Kidney epithelial cell (primary cell): ENCODE measurements at regions not wholly inside any gene's neighbourhood (a gene's known extent, or its start where the extent isn't known, plus 50 kb on each side); places are given as distances from the start of the nearest gene placed in this dataset.

Source experiments
- DNase-seq: peaks from one replicate; pipeline ENCODE4 v3.0.0-alpha.2; 2010; ENCODE audit warnings: low read depth
- H3K27me3 ChIP-seq: 2 replicates; pipeline ENCODE4 v1.6.0; 2011; ENCODE audit warnings: low read length; ENCODE audit not compliant: control insufficient read depth, insufficient read depth
- H3K36me3 ChIP-seq: 2 replicates; pipeline ENCODE4 v1.5.1; 2011; ENCODE audit warnings: low read length; ENCODE audit not compliant: control insufficient read depth, insufficient read depth
- H3K4me3 ChIP-seq: 2 replicates; pipeline ENCODE4 v1.5.1; 2011; ENCODE audit warnings: low read depth, mild to moderate bottlenecking, control low read depth, low read length
- TF ChIP-seq, protein P1 (sequence below): IDR thresholded peaks from 2 replicates; pipeline ENCODE4 v1.5.1; 2011; ENCODE audit warnings: mild to moderate bottlenecking, moderate library complexity, low read length, control low read depth, inconsistent platforms; ENCODE audit not compliant: insufficient read depth, poor library complexity, severe bottlenecking

DNA sequence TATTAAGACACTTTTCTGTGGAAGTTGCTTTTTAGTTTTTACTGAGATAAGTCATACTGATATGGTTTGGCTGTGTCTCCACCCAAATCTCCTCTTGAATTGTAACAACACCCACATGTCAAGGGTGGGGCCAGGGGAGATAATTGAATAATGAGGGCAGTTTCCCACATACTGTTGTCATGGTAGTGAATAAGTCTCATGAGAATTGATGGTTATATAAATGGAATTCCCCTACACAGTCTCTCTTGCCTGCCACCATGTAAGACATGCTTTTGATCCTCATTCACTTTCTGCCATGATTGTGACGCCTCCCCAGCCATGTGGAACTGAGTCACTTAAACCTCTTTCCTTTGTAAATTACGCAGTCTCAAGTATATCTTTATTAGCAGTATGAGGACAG is 1340.4 kb downstream of the SLITRK5 start:
- Histone ChIP-seq H3K36me3 (no peaks in the 10 kb centered on the region), H3K4me3 (no peak overlapping the region), H3K27me3 (no peaks in the 10 kb centered on the region)
- TF ChIP-seq, protein P1, sequence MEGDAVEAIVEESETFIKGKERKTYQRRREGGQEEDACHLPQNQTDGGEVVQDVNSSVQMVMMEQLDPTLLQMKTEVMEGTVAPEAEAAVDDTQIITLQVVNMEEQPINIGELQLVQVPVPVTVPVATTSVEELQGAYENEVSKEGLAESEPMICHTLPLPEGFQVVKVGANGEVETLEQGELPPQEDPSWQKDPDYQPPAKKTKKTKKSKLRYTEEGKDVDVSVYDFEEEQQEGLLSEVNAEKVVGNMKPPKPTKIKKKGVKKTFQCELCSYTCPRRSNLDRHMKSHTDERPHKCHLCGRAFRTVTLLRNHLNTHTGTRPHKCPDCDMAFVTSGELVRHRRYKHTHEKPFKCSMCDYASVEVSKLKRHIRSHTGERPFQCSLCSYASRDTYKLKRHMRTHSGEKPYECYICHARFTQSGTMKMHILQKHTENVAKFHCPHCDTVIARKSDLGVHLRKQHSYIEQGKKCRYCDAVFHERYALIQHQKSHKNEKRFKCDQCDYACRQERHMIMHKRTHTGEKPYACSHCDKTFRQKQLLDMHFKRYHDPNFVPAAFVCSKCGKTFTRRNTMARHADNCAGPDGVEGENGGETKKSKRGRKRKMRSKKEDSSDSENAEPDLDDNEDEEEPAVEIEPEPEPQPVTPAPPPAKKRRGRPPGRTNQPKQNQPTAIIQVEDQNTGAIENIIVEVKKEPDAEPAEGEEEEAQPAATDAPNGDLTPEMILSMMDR = no peak
- no peak for DNase-seq

DNA sequence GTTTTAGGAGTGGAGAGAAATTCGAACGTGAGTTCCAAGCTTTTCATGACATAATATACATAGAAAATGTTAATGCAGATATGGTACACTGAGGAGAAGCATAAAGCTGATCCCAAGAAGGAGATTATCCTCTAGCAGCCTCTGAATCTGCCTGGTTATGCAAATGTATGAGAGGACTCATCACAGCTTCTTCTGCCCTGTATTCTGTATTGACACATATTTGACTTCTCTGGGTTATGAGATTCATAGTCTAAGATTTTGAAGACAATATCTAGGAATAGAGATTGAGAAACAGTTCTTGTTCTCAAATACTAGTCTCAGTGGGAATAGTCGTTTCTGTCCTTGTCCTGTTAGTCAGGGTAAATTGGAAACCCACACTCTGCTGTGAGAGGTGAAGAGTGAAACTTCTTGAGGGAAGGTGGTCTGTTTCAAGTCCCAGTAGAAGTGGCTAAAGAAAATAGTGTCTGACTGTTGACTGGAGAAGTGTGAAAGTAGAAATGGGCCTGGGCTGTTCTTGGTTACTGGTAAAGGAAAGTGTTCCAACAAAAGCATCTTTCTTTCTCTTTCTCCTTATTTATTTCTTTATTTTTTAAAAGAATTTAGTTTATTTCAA is 1356.6 kb downstream of the SLITRK5 start:
- no peaks in the 10 kb centered on the region for H3K36me3 ChIP-seq
- no peak overlapping the region for H3K4me3 ChIP-seq
- no peak for DNase-seq
- no peaks in the 10 kb centered on the region for H3K27me3 ChIP-seq
- TF ChIP-seq, protein P1 = no peak

DNA sequence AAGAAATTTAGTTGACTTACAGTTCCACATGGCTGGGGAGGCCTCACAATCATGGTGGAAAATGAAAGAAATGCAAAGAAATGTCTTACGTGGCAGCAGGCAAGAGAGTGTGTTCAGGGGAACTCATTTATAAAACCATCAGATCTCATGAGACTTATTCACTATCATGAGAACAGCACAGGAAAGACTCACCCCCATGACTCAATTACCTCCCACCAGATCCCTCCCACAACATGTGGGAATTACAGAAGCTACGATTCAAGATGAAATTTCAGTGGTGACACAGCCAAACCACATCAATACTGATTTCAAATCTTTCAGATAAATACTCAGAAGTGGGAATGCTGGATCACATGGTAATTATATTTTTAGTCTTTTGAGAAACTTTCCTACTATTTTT is 1357.9 kb downstream of the SLITRK5 start:
- TF ChIP-seq, protein P1 = no peak

DNA sequence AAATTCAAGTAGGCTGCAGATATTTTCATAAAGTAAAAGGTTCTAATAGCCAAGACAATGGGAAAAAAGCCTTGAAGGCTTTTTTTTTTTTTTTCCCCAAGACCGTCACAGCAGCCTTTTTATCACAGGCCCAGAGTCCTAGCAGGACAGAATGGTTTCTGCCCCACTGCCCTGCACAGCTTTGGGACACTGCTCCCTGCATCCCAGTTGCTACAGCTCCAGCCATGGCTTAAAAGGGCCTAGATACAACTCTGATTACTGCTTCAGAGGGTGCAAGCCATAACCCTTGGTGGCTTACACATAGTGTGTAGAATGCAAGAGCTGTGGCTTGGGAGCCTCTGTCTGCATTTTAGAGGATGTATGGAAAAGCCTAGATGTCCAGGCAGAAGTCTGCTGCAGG is 1362.8 kb downstream of the SLITRK5 start:
- TF ChIP-seq, protein P1 = no peak

More for the DNA sequence above, 1357.9 kb downstream of the SLITRK5 start:
- H3K36me3 ChIP-seq = no peaks in the 10 kb centered on the region
- no peak overlapping the region for H3K4me3 ChIP-seq
- no peak for DNase-seq
- no peaks in the 10 kb centered on the region for H3K27me3 ChIP-seq

DNA sequence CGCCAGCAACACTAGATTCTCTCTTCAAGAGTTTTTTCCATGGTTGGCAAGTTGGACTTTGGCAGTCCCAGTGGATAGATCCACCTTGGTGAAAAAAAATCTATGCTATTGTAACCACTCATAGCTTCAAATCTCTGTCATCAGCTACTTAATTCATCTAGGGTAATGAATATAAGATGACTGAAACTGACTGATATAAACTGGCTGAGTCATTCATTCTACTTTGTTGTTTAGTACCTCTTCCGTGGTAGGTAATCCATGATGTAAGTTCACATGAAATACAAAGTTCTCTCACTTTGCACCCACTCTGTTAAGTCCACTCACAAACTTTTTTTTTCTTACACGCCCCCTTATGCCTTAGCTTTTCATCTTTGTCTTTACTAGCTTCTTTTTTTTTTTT is 1381.5 kb downstream of the SLITRK5 start:
- Histone ChIP-seq H3K27me3 (no peaks in the 10 kb centered on the region), H3K4me3 (no peak overlapping the region), H3K36me3 (no peaks in the 10 kb centered on the region)
- DNase-seq = no peak
- TF ChIP-seq, protein P1 = no peak

More for the DNA sequence above, 1362.8 kb downstream of the SLITRK5 start:
- no peaks in the 10 kb centered on the region for H3K36me3 ChIP-seq
- no peak for DNase-seq
- H3K27me3 ChIP-seq = no peaks in the 10 kb centered on the region
- no peak overlapping the region for H3K4me3 ChIP-seq

DNA sequence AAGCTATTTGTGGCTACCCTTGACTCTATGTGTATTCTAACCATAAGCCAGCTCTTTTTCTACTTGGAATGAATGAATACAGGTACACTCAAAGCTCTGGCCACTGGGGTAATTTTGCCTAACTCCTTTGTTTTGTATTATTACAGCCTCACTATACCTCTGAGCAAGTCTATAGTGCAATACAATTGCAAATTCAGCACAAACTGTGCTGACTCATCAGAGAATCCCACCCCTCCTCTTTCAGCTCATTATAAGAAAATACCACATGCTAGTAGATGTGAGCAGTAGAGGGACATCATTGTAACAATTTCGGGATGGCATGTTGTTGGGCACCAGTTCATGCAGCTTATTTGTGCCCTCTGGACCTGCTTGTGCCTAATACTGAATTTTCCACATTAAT is 1382.2 kb downstream of the SLITRK5 start:
- DNase-seq = no peak
- Histone ChIP-seq H3K27me3 (no peaks in the 10 kb centered on the region), H3K36me3 (no peaks in the 10 kb centered on the region), H3K4me3 (no peak overlapping the region)
- TF ChIP-seq, protein P1 = no peak
